HG03460 (cell line): ENCODE measurements at regions not wholly inside any gene's neighbourhood (a gene's known extent, or its start where the extent isn't known, plus 50 kb on each side); places are given as distances from the start of the nearest gene placed in this dataset.
"Not testable (repeated sequence)": the region's sequence is repeated elsewhere in the genome, so short reads cannot be mapped to it uniquely, and the experiment has no call there.

Experiments
- ATAC-seq: cut with Tn5 transposase; IDR thresholded peaks from one replicate; pipeline ENCODE4 v1.9.1; 2021; ENCODE audit not compliant: unreplicated experiment

DNA sequence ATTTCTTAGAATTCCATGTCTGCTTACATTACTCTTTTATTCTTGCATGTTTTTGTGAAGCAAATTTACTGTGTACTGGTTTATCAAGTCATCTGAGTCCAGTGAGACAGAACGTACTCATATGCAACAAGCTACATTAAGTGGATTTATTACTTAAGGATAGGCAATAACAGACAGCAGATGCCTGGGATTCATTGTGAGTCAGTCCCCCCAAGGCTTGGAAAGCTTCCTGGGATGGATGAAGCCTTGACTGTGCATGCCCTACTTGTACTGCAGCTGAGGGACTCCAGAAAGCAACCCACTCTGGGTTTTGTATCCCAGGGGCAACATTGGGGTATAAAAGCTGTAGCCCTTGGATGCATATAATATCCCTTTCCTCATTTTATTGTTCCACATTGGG, 113.4 kb upstream of the RAB18 start:
- no peak for ATAC-seq

DNA sequence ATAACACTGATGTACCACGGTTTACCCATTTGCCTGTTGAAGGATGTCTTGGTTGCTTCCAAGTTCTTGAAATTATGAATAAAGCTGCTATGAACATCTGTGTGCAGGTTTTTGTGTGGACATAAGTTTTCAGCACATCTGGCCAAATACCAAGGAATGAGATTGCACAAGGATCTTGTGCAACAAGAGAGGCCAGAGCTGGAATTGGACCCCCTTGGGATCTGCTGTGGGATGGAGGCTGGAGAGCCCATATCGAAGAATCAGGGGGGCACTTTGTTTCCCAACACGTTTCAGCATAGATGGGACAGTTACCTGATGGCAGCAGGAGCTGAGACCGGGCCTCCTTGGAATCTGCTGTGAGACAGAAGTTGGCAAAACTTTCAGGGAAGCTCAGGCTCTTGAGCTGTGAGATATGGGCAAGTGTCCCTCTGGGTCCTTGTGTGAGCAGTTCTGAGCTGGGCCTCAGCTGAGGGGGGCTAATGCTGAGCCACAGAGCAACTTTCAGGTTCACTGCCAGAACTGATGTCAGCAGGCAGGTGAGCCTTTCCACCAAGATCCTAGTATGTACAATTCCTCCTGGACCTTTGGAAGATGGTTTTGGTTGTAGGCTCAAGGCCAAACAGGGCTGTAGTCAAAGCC, 115.2 kb upstream of the RAB18 start:
- no peak for ATAC-seq

DNA sequence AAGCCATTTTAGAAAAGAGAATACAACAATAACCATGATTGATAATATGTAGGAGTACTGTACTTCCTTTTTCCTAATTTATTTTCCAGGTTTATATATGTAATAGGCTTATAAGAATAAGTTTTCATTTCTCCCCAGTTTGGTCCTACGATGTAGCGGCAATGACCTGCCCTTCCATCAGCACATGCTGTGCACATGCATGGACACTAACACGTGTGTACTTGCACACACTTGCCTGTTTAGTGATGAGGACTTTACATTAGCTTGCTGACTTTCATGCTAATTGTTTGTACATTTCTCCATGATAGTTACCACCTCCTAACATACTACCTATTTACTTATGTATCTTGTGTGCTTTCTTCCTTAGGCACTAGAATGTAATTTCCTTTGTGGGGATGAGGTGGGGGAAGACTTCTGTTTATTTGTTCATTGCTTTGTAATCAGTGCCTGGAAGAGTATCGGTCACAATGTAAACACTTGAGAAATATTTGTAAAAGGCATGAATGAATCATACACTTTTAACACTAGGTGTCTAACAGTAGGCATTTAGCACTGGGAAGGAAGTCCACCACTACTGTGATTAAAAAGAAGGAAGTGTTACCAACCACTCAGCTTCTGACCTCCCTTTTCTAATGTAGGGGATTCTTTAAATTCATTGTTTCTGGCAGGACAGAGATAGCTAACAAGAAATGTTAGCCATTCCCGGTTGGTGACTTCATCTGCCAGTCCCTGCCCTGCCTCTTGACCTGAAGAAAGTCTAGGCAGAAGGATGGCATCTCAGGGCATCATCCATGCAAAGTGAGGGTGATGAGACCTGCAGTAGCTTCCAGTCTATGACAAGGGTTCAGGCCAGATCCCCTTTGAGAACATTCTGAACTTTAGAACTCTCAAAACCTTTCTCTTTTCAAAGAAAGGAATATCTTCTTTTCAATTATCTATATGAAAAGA, 120.2 kb upstream of the RAB18 start:
- ATAC-seq, result no peak

DNA sequence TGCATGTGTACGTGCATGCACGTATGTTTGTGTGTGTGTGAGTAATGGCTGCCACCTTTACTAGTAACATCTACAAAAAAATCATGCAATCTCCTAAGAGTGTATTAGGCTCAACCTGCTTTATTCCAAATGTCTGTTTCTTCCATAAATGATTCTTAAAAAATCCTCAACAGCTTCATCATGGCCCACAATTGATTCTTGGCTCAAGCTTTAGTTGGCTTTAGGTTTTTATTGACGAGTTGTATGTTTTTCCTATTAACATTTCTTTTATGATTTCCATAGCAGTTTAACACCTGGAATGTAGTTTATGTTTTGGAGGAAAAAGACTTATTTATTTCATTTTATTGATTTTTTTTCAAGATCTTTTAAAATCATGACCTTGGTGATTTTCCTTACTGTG, 121.9 kb upstream of the RAB18 start:
- no peak for ATAC-seq

DNA sequence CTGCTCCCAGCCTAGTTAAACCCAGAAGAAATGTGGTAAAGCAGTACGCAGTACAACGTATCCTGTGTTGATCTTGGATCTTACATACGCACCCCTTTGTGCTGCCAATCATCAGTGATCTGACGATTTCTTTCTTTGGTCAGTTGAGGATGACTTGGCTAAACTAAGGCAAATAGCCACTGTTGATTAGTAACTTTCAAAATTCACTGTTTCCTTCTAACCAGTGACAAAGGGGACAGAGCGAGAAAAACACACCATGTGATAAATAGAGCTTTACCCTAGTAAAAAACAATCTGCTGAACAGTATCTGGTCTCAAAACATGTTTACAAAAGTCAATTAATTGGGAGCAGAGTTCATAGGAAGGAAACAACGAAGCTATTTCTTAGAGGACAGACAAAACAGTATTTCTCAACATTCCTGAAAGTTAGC, 123.2 kb upstream of the RAB18 start:
- ATAC-seq, result no peak

DNA sequence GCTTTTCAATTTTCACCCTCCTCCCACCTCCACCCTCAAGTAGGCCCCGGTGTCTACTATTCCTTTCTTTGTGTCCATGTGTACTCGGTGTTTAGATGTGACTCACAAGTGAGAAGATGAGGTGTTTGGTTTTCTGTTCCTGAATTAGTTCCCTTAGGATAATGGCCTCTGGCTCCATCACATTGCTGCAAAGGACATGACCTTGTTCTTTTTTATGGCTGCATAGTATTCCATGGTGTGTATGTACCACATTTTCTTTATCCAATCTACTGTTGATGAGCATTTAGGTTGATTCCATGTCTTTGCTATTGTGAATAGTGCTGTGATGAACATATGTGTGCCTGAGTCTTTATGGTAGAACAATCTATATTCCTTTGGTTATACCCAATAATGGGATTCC, 125.1 kb upstream of the RAB18 start:
- ATAC-seq, result not testable (repeated sequence)

DNA sequence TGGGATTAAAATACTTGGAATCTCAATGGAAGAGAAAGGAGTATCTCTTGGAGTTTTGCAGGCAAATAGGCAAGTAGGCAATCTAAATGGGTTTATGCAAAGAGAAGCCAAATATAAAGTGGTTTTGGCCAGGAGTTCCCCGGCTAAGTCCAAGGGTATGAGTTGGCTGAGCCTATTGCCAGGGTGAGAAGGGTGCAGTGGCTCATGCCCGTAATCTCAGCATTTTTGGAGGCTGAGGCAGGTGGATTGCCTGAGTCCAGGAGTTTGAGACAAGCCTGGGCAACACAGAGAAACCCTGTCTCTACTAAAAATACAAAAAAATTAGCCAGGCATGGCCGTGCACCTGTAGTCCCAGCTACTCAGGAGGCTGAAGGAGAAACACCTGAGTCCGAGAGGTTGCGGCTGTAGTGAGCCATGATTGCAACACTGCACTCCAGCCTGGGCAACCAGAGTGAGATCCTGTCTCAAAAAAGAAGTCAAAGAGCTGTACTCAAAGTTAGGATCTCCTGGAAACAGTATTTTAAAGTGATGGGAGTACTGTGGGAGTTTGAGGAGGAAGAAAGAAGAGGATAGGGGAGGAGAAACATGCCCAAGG, 130.4 kb upstream of the RAB18 start:
- no peak for ATAC-seq

DNA sequence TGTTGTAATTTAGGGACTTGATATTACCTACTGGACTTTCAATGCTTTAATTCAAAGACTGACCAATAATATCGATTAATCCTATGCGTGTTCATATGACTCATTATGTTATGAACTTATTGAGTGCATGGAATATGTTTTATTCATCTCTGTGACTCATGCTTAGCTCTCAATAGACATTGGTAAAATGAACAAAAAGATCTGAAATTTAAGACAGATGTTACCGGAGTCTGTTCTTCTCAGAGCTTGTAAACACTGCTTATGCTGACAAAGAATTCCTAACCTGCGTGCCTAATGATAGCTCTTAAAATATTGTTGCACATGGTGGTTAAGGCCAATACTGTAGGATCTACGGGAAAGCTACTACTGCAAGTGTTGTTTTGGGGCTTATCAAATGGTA, 131.5 kb upstream of the ACBD5 start:
- no peak for ATAC-seq

DNA sequence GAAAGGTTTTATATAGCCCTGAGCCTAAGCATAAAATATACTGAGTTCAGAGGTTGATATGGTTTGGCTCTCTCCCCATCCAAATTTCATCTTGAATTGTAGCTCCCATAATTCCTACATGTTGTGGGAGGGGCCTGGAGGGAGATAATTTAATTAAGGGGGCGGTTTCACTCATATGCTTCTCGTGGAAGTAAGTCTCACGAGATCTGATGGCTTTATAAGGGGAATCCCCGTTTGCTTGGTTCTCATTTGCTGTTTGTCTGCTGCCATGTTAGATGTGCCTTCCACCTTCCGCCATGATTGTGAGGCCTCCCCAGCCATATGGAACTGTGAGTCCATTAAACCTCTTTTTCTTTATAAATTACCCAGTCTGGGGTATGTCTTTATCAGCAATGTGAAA, 130.8 kb upstream of the ACBD5 start:
- ATAC-seq, result not testable (repeated sequence)

DNA sequence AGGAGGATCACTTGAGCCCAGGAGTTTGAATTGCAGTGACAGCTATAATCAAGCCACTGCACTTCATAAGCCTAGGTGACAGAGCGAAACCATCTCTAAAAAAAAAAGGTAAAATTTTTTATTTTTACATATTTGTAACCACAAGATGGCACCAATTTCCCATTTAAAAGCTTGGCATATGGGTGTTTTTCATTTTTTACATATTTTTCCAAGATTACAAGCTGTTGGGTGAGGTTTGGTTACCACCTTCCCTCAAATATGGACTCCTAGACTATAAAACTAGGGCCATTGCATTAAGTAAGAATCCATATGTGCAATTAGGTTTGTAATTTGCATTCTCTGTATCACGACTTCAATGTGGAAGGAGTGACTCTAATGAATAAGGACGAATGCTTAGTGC, 129.3 kb upstream of the ACBD5 start:
- ATAC-seq, result no peak

DNA sequence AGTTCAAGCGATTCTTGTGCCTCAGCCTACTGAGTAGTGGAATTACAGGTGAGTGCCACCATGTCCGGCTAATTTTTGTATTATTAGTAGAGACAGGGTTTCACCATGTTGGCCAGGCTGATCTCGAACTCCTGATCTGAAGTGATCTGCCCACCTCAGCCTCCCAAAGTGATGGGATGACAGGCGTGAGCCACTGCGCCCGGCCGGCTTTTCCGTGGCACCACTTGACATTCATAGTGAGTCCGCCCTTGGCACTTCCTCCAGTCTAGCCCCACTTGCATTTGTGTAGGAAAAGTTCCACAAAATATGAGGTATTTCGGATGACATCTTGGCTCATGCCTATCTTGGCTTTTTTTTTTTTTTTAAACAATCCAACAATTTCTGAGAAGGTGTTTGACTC, 128.1 kb upstream of the ACBD5 start:
- ATAC-seq, result no peak

DNA sequence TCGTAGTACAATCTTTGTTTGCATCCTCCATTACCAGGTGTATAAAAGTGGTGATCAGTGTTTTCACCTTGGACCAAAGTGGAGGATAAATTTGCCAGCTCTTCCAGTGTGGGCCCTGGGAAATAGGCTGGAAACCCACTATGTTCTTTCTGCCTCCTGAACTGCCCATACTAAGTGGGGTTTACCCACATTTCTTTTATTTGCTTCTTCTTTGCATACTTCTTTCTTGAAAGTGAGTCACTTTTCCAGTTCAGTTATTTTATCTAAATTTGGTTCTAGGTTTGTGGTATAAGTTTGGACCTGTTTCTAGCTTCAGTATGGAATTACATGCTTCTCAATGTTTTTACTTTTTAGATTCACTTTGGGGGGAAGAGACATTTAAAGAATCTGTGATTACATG, 126.2 kb upstream of the ACBD5 start:
- ATAC-seq, result no peak

DNA sequence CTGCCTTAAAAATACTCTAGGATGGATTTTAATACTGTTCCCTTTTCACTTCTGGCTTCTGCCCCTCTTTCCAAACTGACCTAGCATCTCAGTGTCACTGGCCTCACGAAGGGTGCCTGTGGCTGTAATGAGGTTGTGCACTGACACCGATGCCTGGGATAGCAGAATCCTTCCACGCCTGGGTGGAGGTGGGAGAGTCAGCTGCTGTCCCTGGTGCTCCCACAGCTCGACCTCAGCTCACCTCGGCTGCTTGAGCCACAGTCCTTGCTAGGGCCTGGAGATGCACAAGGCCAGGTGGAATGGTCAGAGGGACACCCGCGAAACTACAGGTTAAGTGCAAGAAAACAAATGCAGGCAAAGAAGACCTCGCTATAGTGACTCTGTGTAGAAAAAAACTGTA, 123.4 kb upstream of the ACBD5 start:
- ATAC-seq, result no peak

DNA sequence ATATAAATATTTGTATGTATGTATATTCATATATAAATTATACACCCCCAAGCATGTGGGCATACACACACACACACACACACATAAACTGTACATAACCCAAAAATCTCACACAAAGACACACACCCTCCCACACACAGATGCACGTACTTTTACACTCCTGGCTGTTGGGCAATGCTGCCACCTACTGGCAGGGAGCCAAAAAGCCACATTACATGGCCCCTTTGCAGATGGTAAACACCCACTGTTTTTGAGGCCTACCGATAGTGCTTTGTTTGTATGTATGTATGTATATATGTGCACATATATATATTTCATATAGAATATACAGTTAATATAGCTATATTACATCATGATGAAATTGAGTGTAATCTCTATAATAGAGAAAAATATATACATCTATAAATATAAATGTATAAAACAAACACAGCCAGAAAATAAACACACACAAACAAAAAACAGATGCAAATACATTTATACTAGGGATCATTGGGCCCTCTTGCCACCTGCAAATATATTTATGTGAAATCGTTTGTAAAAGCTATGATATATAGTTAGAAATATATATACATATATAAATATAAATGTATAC, 120.1 kb upstream of the ACBD5 start:
- ATAC-seq, result peak; percentile 89

DNA sequence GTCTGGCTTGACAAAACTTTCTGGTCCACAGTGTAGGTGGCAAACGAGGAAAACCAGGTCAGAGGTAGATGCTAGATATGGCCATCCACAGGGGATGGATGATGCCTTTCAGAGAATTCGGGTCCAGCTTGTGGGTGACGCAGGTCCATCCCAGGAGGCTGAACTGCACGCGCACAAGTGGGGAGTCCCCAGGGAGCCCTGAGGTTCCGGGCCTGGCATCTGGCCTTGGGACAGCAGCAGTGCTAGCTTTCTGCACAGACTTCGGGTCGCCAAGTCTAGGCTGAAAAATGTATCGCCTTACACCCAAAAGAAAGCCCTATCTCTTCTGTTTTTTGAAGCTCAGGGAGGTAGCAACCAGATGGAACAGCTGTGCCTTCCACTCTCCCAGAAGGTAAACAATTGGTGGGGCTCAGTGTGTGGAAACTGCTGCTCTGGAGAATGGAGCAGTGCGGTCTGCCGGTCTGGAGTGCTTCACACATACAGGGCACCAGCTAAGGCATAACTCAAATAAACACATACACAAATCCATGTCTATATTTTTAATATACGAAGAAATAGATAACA, 119.3 kb upstream of the ACBD5 start:
- no peak for ATAC-seq

DNA sequence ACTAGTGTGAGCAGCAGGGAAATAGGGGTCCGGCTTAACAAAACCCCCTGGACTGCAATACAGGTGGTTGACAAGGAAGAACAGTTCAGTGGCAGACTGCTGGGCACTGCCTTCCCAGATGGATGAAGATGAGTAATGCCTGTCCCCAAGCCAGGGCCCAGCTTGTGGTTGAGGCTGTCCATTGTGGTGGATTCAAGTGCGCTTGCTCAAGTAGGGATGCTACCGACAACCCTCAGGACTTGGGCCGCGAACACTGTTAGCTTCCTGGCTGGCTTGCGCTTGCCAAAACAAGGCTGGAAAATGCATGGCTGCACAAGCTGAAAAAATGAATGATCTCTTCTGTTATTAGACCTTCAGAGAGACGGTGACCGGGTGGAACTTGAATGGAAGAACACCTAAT, 116.1 kb upstream of the ACBD5 start:
- ATAC-seq, result no peak

DNA sequence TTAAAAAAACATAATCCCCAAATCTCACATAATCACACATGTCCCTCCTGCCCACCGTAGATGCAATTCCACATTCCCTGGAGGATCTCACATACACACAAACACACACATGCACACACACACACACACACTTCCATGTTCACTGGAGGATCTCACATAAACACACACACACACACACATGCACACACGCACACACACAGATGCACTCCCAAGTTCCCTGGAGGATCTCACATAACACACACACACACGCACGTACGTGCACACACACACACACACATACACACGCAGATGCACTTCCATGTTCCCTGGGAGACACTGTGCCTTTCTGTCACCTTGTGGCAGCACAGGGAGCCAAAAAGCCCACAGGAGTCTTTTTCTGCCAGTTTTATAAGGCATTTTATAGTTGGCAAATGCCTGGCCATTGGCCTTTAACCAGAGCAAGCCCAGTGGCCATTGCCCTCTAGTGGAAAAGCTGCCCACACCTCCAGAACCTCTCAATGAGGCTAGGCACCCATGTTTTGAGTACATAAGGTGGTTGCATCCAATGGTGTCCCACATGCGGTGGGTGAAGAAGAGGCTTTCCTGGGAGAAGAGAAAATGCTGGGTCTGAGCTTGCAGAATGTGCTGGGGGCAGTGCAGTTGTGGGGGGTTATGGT, 115.4 kb upstream of the ACBD5 start:
- no peak for ATAC-seq

DNA sequence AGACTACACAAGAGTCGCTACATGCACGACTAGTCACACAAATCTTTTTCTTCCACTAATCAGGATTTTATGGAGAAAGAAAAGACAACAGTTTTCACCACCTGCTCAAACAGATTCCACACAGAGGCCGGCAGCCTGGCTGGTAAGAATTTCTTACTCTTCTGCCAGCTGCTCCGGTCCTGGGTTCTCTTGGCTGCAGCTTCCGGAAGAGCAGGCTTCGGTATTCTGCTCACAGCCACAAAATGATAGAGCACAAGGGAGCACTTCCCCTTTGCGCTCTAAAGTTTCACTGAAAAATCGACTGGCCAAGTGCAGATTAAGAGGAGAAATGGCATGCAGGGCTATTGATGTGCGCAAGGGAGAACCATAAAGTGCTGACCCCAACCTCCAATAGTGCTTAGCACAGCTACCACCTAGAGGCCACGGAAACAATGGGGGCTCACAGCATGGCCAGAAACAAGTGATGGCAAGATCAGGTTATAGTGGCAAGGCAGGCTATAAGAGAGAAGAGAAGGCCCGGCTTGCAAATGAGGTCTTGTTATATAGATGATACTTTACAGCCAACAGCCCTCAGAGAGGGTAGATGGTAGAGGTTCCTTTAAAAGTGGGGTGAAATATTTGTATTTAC, 114.2 kb upstream of the ACBD5 start:
- ATAC-seq, result peak; percentile 97

DNA sequence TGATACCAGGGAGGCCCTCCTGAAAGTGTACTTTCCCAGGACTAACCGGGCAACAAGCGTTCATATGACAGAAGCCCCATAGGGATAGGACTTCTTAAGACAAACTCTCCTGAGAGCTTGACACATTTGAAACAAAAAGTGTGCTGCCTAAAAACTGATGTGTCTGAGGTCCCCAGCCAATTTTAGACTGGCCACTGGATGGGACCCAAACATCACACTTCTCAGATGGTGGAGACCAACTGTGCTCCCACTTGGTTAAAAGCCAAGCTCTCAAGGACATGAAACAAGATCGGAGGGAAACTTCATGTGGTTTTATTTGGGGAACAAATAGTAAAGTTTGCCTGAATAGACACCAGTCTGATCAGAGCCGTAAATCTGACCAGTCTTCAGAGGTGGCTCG, 113.5 kb upstream of the ACBD5 start:
- peak; percentile 22 for ATAC-seq

DNA sequence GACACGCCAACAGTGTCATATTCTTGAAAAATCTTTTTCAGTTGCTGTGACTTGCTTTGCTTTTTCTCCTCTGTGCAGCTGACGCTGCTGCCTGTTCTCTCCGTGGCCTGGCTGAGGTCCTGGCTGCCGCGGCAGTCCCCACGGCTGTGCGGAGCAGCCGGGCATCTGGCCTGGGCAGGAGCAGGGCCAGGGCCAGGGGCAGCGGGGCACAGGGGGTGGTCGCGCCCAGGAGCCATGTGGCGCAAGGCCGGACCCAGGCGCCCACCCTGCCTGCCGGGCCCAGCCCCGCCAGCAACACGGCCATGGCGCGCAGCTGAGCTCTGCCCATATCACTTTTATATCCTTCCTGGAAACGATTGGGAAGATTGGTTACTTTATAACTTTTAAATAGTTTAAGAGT, 109.4 kb upstream of the ACBD5 start:
- ATAC-seq, result no peak
